ENCODE measurements at regions not wholly inside any gene's neighbourhood (a gene's known extent, or its start where the extent isn't known, plus 50 kb on each side); places are given as distances from the start of the nearest gene placed in this dataset.

- no peak for DNase-seq
Observed at GRCh38 chr2:42888321-42889245, 96.2 kb upstream of the HAAO start.

GRCh38 chr2:42886921-42887320 is 94.5 kb upstream of the HAAO start:
- no peak for DNase-seq

GRCh38 chr2:42882756-42883155 is 90.4 kb upstream of the HAAO start:
- DNase-seq: no peak

- DNase-seq: peak; percentile 35
Observed at GRCh38 chr2:42881732-42882131, 89.3 kb upstream of the HAAO start.

GRCh38 chr2:42880738-42881690 is 88.6 kb upstream of the HAAO start:
- DNase-seq: no peak

- no peak for DNase-seq
Observed at GRCh38 chr2:42879913-42880737, 87.7 kb upstream of the HAAO start.

- DNase-seq: no peak
Observed at GRCh38 chr2:42879121-42879705, 86.8 kb upstream of the HAAO start.

- peak; percentile 47 for DNase-seq
Observed at GRCh38 chr2:42878581-42878980, 86.2 kb upstream of the HAAO start.

- no peak for DNase-seq
Observed at GRCh38 chr2:42877936-42878335, 85.6 kb upstream of the HAAO start.

- DNase-seq: no peak
Observed at GRCh38 chr2:42877511-42877910, 85.1 kb upstream of the HAAO start.

GRCh38 chr2:42876326-42876751 is 84.0 kb upstream of the HAAO start:
- DNase-seq: no peak

- DNase-seq: no peak
Observed at GRCh38 chr2:42875880-42876279, 83.5 kb upstream of the HAAO start.

GRCh38 chr2:42874949-42875801 is 82.8 kb upstream of the HAAO start:
- DNase-seq: no peak

- no peak for DNase-seq
Observed at GRCh38 chr2:42872721-42873120, 80.3 kb upstream of the HAAO start.

- no peak for DNase-seq
Observed at GRCh38 chr2:42871372-42871771, 79.0 kb upstream of the HAAO start.

GRCh38 chr2:42868874-42869273 is 76.5 kb upstream of the HAAO start:
- no peak for DNase-seq

GRCh38 chr2:42868096-42868495 is 75.7 kb upstream of the HAAO start:
- DNase-seq: no peak

- no peak for DNase-seq
Observed at GRCh38 chr2:42867093-42868065, 75.0 kb upstream of the HAAO start.

GRCh38 chr2:42865884-42866881 is 73.8 kb upstream of the HAAO start:
- DNase-seq: no peak
